Upper lobe of left lung (tissue), 4 donors: ENCODE measurements at regions not wholly inside any gene's neighbourhood (a gene's known extent, or its start where the extent isn't known, plus 50 kb on each side); places are given as distances from the start of the nearest gene placed in this dataset.

ENCODE experiments used
- CTCF ChIP-seq, 6 experiments: fragments of 450-650 bp in 4 of 6; fragments of 200-600 bp in 2 of 6; sonication (generic) in 2 of 6; IDR thresholded peaks; one replicate each; pipeline ENCODE4 v1.5.1; 2016 to 2019; ENCODE audit warnings: antibody characterized with exemption in 6 of 6
- EP300 ChIP-seq, 4 donors: sonication (generic); formaldehyde crosslinking; IDR thresholded peaks; one replicate each; pipeline ENCODE4 v1.5.1; 2017; ENCODE audit warnings: antibody characterized with exemption in 4 of 4, control low read depth in 2 of 4
- POLR2A ChIP-seq, 4 donors: fragments of 450-650 bp; IDR thresholded peaks; one replicate each; pipeline ENCODE4 v1.5.1; 2016 to 2017; ENCODE audit warnings: antibody characterized with exemption in 4 of 4, mild to moderate bottlenecking in 2 of 4
- POLR2AphosphoS5 ChIP-seq, 2 donors: sonication (generic); formaldehyde crosslinking; IDR thresholded peaks; one replicate each; pipeline ENCODE4 v1.5.1; 2017; ENCODE audit warnings: antibody characterized with exemption in 2 of 2

DNA sequence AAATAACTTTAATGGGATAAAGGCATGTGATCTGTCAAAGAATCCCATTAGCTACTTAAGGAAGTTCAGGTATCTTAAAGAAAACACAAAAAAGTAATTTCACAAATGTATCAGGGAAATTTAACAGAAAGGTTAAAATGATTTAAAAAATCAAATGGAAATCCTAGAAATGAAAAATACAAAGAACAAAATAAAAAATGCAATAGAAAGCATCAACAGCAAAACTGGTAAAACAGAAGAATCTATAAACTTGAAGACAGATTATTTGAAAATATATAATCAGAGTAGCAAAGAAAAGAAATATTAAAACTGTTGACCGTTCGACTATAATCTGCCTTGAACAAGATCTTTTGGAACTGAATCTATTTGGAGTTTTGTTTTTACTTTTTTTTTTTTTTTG, 279.4 kb upstream of the SYT1 start:
- TF ChIP-seq CTCF (IDR thresholded peaks at IDR 0.05) (no peak), POLR2A (IDR thresholded peaks at IDR 0.05) (no peak), POLR2AphosphoS5 (IDR thresholded peaks at IDR 0.05) (no peak), EP300 (IDR thresholded peaks at IDR 0.05) (no peak)
